ENCODE measurements at regions not wholly inside any gene's neighbourhood (a gene's known extent, or its start where the extent isn't known, plus 50 kb on each side); places are given as distances from the start of the nearest gene placed in this dataset.

- TF ChIP-seq CTCF (IDR thresholded peaks at IDR 0.05; ENCODE audit: low read depth, low read length) (no peak), POLR2A (IDR thresholded peaks at IDR 0.05; ENCODE audit: extremely low read depth, insufficient read length) (no peak), MAX (IDR thresholded peaks at IDR 0.05; ENCODE audit: low read depth, low read length) (no peak)
Observed at GRCh38 chr1:112251766-112252506, 144.1 kb upstream of the CTTNBP2NL start.
